ENCODE measurements at regions not wholly inside any gene's neighbourhood (a gene's known extent, or its start where the extent isn't known, plus 50 kb on each side); places are given as distances from the start of the nearest gene placed in this dataset.

GRCh38 chr15:58303236-58303635 is 128.6 kb upstream of the LIPC start:
- no peaks in the 10 kb centered on the region for H3K9me3 ChIP-seq (ENCODE audit: low read length)
- no peak overlapping the region for H3K4me3 ChIP-seq (ENCODE audit: low read depth in 1 of 2, low read length in 2 of 2)
- no peak overlapping the region for H3K27ac ChIP-seq (ENCODE audit: low read depth, low read length)
- H3K27me3 ChIP-seq (ENCODE audit: control insufficient read depth in 1 of 2, insufficient read depth in 2 of 2, low read length in 2 of 2): no peaks in the 10 kb centered on the region
- no peak overlapping the region for H3K9ac ChIP-seq (ENCODE audit: low read length)
- peaks cover 5% of the 10 kb centered on the region for H3K4me1 ChIP-seq (ENCODE audit: insufficient read depth, low read length)
- no peaks in the 10 kb centered on the region for H3K36me3 ChIP-seq (ENCODE audit: insufficient read depth, low read length)

GRCh38 chr15:58306591-58307312 is 125.0 kb upstream of the LIPC start:
- Histone ChIP-seq H3K4me1 (ENCODE audit: insufficient read depth, low read length) (peaks cover 5% of the 10 kb centered on the region), H3K36me3 (ENCODE audit: insufficient read depth, low read length) (no peaks in the 10 kb centered on the region)

GRCh38 chr15:58307313-58307961 is 124.4 kb upstream of the LIPC start:
- no peak overlapping the region for H3K27ac ChIP-seq (ENCODE audit: low read depth, low read length)
- no peaks in the 10 kb centered on the region for H3K36me3 ChIP-seq (ENCODE audit: insufficient read depth, low read length)
- H3K9me3 ChIP-seq (ENCODE audit: low read length): no peaks in the 10 kb centered on the region
- H3K4me1 ChIP-seq (ENCODE audit: insufficient read depth, low read length): peaks cover 5% of the 10 kb centered on the region
- H3K27me3 ChIP-seq (ENCODE audit: control insufficient read depth in 1 of 2, insufficient read depth in 2 of 2, low read length in 2 of 2): no peaks in the 10 kb centered on the region
- H3K9ac ChIP-seq (ENCODE audit: low read length): no peak overlapping the region
- no peak overlapping the region for H3K4me3 ChIP-seq (ENCODE audit: low read depth in 1 of 2, low read length in 2 of 2)

More at GRCh38 chr15:58306591-58307312, 125.0 kb upstream of the LIPC start:
- no peak overlapping the region for H3K9ac ChIP-seq (ENCODE audit: low read length)
- H3K27ac ChIP-seq (ENCODE audit: low read depth, low read length): no peak overlapping the region
- H3K27me3 ChIP-seq (ENCODE audit: control insufficient read depth in 1 of 2, insufficient read depth in 2 of 2, low read length in 2 of 2): no peaks in the 10 kb centered on the region
- no peaks in the 10 kb centered on the region for H3K9me3 ChIP-seq (ENCODE audit: low read length)
- no peak overlapping the region for H3K4me3 ChIP-seq (ENCODE audit: low read depth in 1 of 2, low read length in 2 of 2)

DNA sequence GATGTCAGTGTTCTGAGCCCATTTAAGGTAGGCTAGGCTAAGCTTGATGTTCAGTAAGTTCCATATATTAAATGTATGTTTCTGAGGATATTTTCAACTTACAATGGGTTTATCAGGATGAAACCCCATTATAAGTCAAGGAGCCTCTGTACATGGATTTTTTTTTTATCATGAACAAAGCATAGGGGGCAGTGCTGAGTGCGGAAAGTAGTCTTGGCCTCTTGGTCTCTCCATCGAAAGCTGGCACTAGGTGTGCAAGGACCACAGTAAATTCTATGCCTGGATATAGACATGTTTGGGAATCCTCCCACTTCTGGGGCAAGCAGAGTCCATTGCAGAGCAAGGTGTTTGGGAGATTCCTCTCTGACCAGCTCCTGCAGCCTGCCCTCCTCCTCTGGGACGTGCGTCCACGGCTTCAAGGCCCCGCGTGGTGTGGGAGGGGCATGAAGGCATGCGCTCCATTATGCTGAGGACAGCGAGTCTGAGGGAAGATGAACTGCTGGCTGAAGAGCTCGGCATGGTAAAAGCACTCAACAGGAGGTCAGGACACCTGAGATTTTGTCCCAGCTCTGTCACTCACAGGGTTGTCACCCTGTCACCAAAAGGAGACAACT is 122.9 kb upstream of the LIPC start:
- Histone ChIP-seq H3K27me3 (ENCODE audit: control insufficient read depth in 1 of 2, insufficient read depth in 2 of 2, low read length in 2 of 2) (no peaks in the 10 kb centered on the region), H3K9me3 (ENCODE audit: low read length) (no peaks in the 10 kb centered on the region), H3K27ac (ENCODE audit: low read depth, low read length) (no peak overlapping the region), H3K4me3 (ENCODE audit: low read depth in 1 of 2, low read length in 2 of 2) (no peak overlapping the region), H3K4me1 (ENCODE audit: insufficient read depth, low read length) (peaks cover 5% of the 10 kb centered on the region), H3K36me3 (ENCODE audit: insufficient read depth, low read length) (no peaks in the 10 kb centered on the region), H3K9ac (ENCODE audit: low read length) (no peak overlapping the region)

DNA sequence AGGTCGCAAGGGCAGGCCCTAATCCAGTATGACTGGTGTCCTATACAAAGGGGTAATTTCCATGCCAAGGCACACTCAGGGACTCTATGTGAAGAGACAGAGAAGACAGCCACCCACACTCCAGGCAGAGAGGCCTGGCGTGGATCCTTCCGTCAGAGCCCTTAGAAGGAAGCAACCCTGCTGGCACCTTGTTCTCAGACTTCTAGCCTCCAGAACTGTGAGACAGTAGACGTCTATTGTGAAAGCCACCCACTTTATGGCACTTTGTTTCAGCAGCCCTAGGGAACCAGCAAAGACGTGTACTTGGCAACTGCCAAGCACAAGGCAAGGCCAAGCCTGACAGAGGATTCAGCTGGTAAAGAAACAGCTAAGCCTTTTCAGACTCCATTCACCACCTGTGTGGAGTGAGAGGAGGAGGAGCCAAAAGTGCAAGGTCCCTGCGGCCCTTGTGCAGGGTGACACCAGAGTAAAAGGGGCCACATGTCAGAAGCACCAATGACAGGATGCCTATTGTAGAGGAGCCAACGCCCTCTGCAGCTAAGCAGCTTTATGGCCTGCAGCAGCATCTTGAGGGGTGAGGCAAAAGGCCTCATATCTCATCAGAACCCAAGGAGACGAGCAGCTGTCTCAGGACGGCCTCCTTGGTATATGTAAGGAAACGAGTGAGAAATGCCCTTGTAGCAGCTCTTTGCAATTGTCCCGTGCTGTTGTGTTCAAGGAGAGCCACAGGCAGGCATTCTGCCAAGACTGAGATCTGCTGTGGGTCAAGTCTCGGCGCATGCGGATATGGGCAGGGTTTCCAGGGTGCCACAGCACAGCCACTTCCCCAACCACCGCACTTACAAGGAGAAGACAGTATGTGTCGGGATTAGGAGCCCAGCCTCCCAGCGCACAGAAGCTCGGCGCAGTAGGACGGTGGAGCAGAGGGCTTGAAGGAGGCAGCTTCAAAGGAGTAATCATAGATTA is 121.5 kb upstream of the LIPC start:
- H3K27ac ChIP-seq (ENCODE audit: low read depth, low read length): no peak overlapping the region
- H3K4me3 ChIP-seq (ENCODE audit: low read depth in 1 of 2, low read length in 2 of 2): no peak overlapping the region
- H3K27me3 ChIP-seq (ENCODE audit: control insufficient read depth in 1 of 2, insufficient read depth in 2 of 2, low read length in 2 of 2): no peaks in the 10 kb centered on the region
- no peaks in the 10 kb centered on the region for H3K36me3 ChIP-seq (ENCODE audit: insufficient read depth, low read length)
- H3K9ac ChIP-seq (ENCODE audit: low read length): no peak overlapping the region
- H3K4me1 ChIP-seq (ENCODE audit: insufficient read depth, low read length): peaks cover 5% of the 10 kb centered on the region
- H3K9me3 ChIP-seq (ENCODE audit: low read length): no peaks in the 10 kb centered on the region

DNA sequence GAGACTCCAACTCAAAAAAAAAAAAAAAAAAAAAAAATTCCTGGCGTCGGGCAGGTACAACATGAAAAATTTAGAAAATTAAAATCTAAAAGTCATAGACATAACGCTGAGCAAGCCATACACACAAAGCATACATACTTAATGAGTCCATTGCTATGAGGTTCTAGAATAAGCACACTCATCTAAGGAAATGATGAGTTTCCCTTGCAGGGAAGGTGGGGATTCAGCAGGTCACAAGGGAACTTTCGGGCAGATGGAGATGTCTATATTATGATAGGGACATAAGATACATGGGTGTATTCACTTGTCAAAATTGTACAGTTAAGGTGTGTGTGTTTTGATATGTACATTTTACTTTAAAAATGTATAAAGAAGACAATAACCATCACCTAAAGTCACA is 120.2 kb upstream of the LIPC start:
- no peak overlapping the region for H3K9ac ChIP-seq (ENCODE audit: low read length)
- H3K27me3 ChIP-seq (ENCODE audit: control insufficient read depth in 1 of 2, insufficient read depth in 2 of 2, low read length in 2 of 2): no peaks in the 10 kb centered on the region
- peaks cover 5% of the 10 kb centered on the region for H3K4me1 ChIP-seq (ENCODE audit: insufficient read depth, low read length)
- H3K36me3 ChIP-seq (ENCODE audit: insufficient read depth, low read length): no peaks in the 10 kb centered on the region
- no peaks in the 10 kb centered on the region for H3K9me3 ChIP-seq (ENCODE audit: low read length)
- no peak overlapping the region for H3K27ac ChIP-seq (ENCODE audit: low read depth, low read length)
- no peak overlapping the region for H3K4me3 ChIP-seq (ENCODE audit: low read depth in 1 of 2, low read length in 2 of 2)

- Histone ChIP-seq H3K9ac (ENCODE audit: low read length) (no peak overlapping the region), H3K4me3 (ENCODE audit: low read depth in 1 of 2, low read length in 2 of 2) (no peak overlapping the region), H3K36me3 (ENCODE audit: insufficient read depth, low read length) (no peaks in the 10 kb centered on the region), H3K27me3 (ENCODE audit: control insufficient read depth in 1 of 2, insufficient read depth in 2 of 2, low read length in 2 of 2) (no peaks in the 10 kb centered on the region), H3K9me3 (ENCODE audit: low read length) (no peaks in the 10 kb centered on the region), H3K27ac (ENCODE audit: low read depth, low read length) (no peak overlapping the region), H3K4me1 (ENCODE audit: insufficient read depth, low read length) (peaks cover 5% of the 10 kb centered on the region)
Measured at GRCh38 chr15:58312031-58312430, 119.8 kb upstream of the LIPC start.

DNA sequence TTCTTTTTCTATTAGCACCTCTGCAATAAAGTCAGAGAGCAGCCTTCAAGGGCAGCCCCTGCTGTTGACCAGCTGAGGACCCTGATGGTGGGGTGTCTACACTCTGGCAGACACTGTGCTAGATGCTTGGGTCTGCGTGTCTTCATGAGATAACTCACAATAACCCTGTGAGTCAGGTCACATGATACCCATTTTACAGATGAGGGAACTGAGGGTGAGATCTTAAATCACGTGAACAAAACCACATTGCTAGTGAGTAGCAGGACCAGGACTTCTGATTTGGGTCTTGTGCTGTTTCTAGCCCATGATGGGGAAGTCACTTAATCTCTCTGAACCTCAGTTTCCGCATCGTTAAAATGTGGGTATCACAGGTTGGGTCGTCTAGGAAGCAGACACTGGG is 118.5 kb upstream of the LIPC start:
- Histone ChIP-seq H3K9ac (ENCODE audit: low read length) (no peak overlapping the region), H3K36me3 (ENCODE audit: insufficient read depth, low read length) (no peaks in the 10 kb centered on the region), H3K4me3 (ENCODE audit: low read depth in 1 of 2, low read length in 2 of 2) (no peak overlapping the region), H3K27me3 (ENCODE audit: control insufficient read depth in 1 of 2, insufficient read depth in 2 of 2, low read length in 2 of 2) (no peaks in the 10 kb centered on the region), H3K4me1 (ENCODE audit: insufficient read depth, low read length) (no peaks in the 10 kb centered on the region), H3K27ac (ENCODE audit: low read depth, low read length) (no peak overlapping the region), H3K9me3 (ENCODE audit: low read length) (no peaks in the 10 kb centered on the region)

DNA sequence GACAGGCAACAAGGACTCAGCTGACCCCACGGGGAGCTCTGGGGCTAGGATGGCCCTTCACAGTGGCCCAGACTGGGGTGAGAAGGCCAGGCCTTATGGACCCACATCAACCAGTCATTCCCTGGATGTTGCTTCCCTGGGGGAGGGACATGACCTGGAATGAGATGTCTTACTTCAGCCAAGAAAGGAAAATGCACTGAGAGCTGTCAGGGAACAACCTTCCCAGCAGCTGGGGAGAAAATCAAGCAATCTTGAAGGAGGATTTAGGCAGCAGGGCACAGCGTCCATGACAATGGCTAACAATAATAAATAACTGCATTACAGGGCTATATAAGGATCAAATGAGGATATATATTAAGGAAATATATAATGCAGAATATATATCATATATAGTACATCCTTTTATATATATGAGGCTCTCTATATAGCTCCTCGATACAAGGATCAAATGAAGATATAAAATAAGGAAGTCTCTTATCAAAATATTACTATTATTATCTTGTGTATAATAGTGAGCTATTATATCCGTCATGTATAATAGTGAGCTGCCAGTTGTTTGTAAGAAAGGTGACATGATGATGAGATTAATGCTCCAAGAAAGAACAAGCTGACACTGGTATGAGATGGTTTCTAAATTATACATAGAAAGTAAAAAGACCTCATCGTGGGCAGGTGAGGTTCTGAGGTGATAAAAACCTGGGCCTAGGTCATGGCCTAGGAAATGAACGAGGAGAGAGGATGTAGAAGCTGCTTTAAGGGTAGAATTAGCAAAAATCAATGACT is 117.8 kb upstream of the LIPC start:
- H3K9me3 ChIP-seq (ENCODE audit: low read length): no peaks in the 10 kb centered on the region
- no peak overlapping the region for H3K9ac ChIP-seq (ENCODE audit: low read length)
- H3K27me3 ChIP-seq (ENCODE audit: control insufficient read depth in 1 of 2, insufficient read depth in 2 of 2, low read length in 2 of 2): no peaks in the 10 kb centered on the region
- H3K4me3 ChIP-seq (ENCODE audit: low read depth in 1 of 2, low read length in 2 of 2): no peak overlapping the region
- no peak overlapping the region for H3K27ac ChIP-seq (ENCODE audit: low read depth, low read length)
- no peaks in the 10 kb centered on the region for H3K4me1 ChIP-seq (ENCODE audit: insufficient read depth, low read length)
- H3K36me3 ChIP-seq (ENCODE audit: insufficient read depth, low read length): no peaks in the 10 kb centered on the region

DNA sequence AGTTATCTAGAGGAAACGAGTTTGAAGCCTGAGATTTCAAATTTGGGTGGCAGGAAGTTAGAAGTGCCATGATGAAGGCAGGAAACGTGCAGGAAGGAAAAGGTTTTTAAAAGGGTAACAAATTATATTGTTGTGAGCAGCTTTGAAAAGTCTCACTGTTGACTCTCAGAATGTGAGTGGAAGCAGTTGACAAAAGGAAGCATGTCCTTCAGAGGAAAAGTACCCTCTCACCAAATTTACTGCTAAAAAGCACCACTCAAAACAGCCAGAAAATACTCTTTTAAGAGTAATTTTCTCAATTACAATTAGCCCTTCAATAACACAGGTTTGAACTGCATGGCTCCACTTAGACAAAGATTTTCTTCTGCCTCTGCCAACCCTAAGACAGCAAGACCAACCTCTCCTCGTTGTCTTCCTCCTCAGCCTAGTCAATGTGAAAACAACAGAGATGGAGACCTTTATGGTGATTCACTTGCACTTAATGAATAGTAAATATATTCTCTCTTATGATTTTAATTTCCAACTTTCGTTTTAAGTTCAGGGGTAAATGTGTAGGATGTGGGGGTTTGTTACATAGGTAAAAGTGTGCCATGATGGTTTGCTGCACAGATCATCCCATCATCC is 117.1 kb upstream of the LIPC start:
- H3K36me3 ChIP-seq (ENCODE audit: insufficient read depth, low read length): no peaks in the 10 kb centered on the region
- H3K9me3 ChIP-seq (ENCODE audit: low read length): no peaks in the 10 kb centered on the region
- H3K27me3 ChIP-seq (ENCODE audit: control insufficient read depth in 1 of 2, insufficient read depth in 2 of 2, low read length in 2 of 2): no peaks in the 10 kb centered on the region
- H3K4me1 ChIP-seq (ENCODE audit: insufficient read depth, low read length): no peaks in the 10 kb centered on the region
- H3K4me3 ChIP-seq (ENCODE audit: low read depth in 1 of 2, low read length in 2 of 2): no peak overlapping the region
- no peak overlapping the region for H3K9ac ChIP-seq (ENCODE audit: low read length)
- no peak overlapping the region for H3K27ac ChIP-seq (ENCODE audit: low read depth, low read length)
